Muscle layer of duodenum (tissue), 2 donors: ENCODE measurements at regions not wholly inside any gene's neighbourhood (a gene's known extent, or its start where the extent isn't known, plus 50 kb on each side); places are given as distances from the start of the nearest gene placed in this dataset.

Source experiments
- H3K27ac ChIP-seq: one replicate; pipeline ENCODE4 v1.7.0; 2013; ENCODE audit warnings: mild to moderate bottlenecking, low read length
- H3K27me3 ChIP-seq: one replicate; pipeline ENCODE4 v1.7.0; 2013; ENCODE audit warnings: low read depth, mild to moderate bottlenecking, control low read depth, low read length
- H3K36me3 ChIP-seq, 2 donors: one replicate each; pipeline ENCODE4 v1.7.0; 2013; ENCODE audit warnings: low read length in 2 of 2, control low read depth in 1 of 2, mild to moderate bottlenecking in 1 of 2; ENCODE audit not compliant: insufficient read depth in 2 of 2, control insufficient read depth in 1 of 2
- H3K4me1 ChIP-seq, 2 donors: one replicate each; pipeline ENCODE4 v1.7.0; 2013; ENCODE audit warnings: low read length in 2 of 2, mild to moderate bottlenecking in 2 of 2, control low read depth in 1 of 2, moderate library complexity in 1 of 2; ENCODE audit not compliant: insufficient read depth in 2 of 2, control insufficient read depth in 1 of 2
- H3K4me3 ChIP-seq, 2 donors: one replicate each; pipeline ENCODE4 v1.7.0; 2013; ENCODE audit warnings: low read length in 2 of 2, low read depth in 1 of 2, mild to moderate bottlenecking in 1 of 2
- H3K9me3 ChIP-seq, 2 donors: one replicate each; pipeline ENCODE4 v1.7.0; 2013; ENCODE audit warnings: low read length in 2 of 2, control low read depth in 1 of 2, mild to moderate bottlenecking in 1 of 2; ENCODE audit not compliant: control insufficient read depth in 1 of 2
- donor health status: healthy.

- Histone ChIP-seq H3K36me3 (no peaks in the 10 kb centered on the region), H3K4me3 (no peak overlapping the region), H3K27ac (no peak overlapping the region), H3K4me1 (peaks cover 0 to 3% of the 10 kb centered on the region in 2 donors), H3K9me3 (no peaks in the 10 kb centered on the region), H3K27me3 (no peaks in the 10 kb centered on the region)
Observed at GRCh38 chr13:40429706-40430545, 236.5 kb downstream of the FOXO1 start.

DNA sequence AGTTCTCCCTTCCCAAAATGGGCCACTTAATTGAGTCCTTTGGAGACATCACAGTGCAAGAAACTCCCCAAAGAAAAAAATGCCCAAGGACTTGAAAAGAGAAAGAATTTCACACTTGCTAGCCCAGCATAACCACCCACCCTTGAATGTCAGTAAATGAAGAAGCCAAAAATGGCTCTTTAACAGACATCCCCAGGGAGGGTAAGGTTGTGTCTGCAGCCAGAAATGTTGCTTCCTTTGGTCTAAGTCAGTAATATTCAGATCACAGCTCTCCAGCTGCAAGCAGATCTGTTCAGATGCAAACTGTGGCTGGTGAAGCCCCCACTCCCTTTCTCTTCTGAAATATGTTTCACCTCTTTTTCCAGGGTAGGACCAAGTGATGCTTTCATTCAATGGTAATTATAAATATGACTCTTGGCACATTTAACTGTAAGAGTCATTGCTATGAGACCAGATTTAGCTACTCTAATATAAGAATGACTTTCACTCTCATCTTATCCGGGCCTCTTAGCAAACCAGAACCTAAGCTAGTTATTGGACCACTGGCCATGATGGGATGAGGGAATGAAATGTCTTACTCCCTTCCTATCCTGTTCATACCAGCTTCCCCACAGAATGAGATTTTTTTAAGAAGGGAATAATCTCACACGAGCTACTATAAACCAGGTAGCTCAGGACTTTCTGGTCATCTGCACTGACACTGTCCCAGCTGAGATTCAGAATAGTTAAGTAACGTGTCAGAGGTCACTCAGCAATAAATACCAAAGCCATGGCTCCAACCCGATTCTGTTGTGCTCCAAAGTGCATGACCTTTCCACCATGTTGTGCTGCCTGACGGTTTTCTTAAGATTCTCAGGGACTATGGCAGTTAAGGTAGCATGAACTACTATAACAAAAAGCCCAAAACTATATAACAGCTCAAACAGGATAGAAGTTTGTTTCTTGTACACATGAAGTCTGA lies 234.1 kb downstream of the FOXO1 start:
- H3K4me3 ChIP-seq, result no peak overlapping the region
- no peaks in the 10 kb centered on the region for H3K27me3 ChIP-seq

GRCh38 chr13:40433001-40433400 lies 233.4 kb downstream of the FOXO1 start:
- Histone ChIP-seq H3K4me3 (no peak overlapping the region), H3K4me1 (peaks cover 0 to 3% of the 10 kb centered on the region in 2 donors), H3K9me3 (no peaks in the 10 kb centered on the region), H3K27me3 (no peaks in the 10 kb centered on the region), H3K27ac (no peak overlapping the region), H3K36me3 (no peaks in the 10 kb centered on the region)

More for the DNA sequence above, 234.1 kb downstream of the FOXO1 start:
- Histone ChIP-seq H3K9me3 (no peaks in the 10 kb centered on the region), H3K4me1 (peaks cover 0 to 3% of the 10 kb centered on the region in 2 donors), H3K27ac (no peak overlapping the region), H3K36me3 (no peaks in the 10 kb centered on the region)

GRCh38 chr13:40433577-40433976 lies 232.9 kb downstream of the FOXO1 start:
- no peak overlapping the region for H3K4me3 ChIP-seq
- no peaks in the 10 kb centered on the region for H3K36me3 ChIP-seq
- H3K4me1 ChIP-seq, result peaks cover 0 to 3% of the 10 kb centered on the region in 2 donors
- no peak overlapping the region for H3K27ac ChIP-seq
- H3K9me3 ChIP-seq, result no peaks in the 10 kb centered on the region
- no peaks in the 10 kb centered on the region for H3K27me3 ChIP-seq

DNA sequence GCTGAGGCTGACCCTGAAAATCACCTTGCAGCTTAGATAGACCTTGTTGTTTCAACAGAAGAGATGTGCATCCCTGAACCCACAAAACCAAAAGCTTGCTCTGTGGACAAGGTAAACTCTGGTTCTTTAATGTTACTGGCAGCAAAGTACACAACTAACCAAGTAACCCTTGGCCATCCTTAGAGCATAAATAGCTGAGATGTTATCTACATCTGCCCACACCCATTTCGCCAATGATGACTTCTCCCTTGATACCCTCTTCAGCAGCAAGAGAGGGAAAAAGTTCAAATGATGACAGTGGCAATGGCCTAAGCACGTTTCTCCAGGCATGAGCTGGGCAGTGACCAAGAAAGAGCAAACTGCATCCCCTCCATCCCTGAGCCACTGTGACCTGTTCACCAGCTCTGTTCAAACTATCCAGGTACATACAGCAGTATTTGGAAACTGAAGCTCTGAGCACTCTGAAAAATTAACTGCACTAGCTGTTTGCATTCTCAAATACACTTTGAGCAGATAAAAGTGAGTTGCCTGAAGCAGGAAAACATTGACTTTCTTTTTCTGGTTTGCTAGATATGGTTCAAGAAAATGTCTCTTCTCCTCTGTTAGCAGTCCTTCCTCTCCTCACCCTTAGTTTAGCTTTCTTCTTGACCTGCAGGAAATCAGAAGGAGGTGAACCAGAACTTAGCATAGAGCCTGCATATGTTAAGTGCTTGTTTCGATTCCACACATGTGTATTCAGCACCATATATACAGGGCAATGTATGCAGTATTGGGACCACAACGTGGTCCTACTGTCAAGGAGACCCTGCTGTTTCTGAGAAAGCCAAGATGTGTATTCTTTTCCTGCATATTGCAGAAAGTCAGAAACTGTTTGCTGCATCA lies 231.7 kb downstream of the FOXO1 start:
- Histone ChIP-seq H3K27ac (no peak overlapping the region), H3K36me3 (no peaks in the 10 kb centered on the region), H3K4me1 (peaks cover 0 to 7% of the 10 kb centered on the region in 2 donors), H3K9me3 (no peaks in the 10 kb centered on the region), H3K4me3 (no peak overlapping the region), H3K27me3 (no peaks in the 10 kb centered on the region)

DNA sequence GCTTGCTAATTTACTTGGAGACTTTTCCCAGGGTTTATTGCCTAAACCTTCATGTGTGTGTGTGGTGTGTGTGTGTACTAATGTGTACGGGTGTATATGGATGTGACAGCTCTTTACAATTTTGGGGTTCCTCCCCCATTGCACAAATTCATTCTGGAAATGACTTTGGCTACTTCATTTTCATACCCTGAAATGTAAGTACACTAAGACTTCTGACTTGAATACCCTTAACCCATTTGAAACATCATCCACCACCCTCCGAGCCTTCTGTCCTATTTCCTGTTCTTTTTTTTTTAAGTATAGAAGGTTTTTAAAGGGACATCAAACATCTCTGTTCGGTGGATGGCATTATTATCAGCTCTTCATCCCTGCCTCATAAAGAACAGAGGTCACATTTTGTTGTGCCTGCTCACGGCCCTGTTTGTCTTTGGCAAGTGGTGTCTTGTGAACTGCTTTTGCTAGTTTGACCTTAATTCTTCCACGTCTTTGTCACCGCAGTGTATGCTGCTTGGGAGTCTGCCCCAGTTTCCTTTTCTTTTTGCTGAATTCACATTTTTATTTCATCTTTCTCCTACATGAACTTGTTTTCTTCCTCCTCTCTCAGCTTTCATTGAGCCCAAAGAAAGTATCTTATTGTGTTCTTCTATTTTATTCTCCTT lies 228.3 kb downstream of the FOXO1 start:
- H3K36me3 ChIP-seq, result no peaks in the 10 kb centered on the region
- peak overlapping the region; percentile 78 for H3K27ac ChIP-seq
- H3K4me1 ChIP-seq, result peaks cover 4 to 13% of the 10 kb centered on the region in 2 donors
- peak overlapping the region in 1 of 2 donors; percentile 35 for H3K4me3 ChIP-seq
- no peaks in the 10 kb centered on the region for H3K27me3 ChIP-seq
- no peaks in the 10 kb centered on the region for H3K9me3 ChIP-seq

- Histone ChIP-seq H3K9me3 (no peaks in the 10 kb centered on the region), H3K27ac (peak overlapping the region; percentile 78), H3K27me3 (no peaks in the 10 kb centered on the region), H3K4me3 (peak overlapping the region; percentile 29 to 35), H3K36me3 (no peaks in the 10 kb centered on the region), H3K4me1 (peaks cover 4 to 13% of the 10 kb centered on the region in 2 donors)
Observed at GRCh38 chr13:40438999-40439797, 227.2 kb downstream of the FOXO1 start.

GRCh38 chr13:40439928-40440327 lies 226.5 kb downstream of the FOXO1 start:
- Histone ChIP-seq H3K9me3 (no peaks in the 10 kb centered on the region), H3K36me3 (no peaks in the 10 kb centered on the region), H3K27me3 (no peaks in the 10 kb centered on the region), H3K27ac (no peak overlapping the region), H3K4me3 (peak overlapping the region in 1 of 2 donors; percentile 29), H3K4me1 (peaks cover 4 to 13% of the 10 kb centered on the region in 2 donors)

DNA sequence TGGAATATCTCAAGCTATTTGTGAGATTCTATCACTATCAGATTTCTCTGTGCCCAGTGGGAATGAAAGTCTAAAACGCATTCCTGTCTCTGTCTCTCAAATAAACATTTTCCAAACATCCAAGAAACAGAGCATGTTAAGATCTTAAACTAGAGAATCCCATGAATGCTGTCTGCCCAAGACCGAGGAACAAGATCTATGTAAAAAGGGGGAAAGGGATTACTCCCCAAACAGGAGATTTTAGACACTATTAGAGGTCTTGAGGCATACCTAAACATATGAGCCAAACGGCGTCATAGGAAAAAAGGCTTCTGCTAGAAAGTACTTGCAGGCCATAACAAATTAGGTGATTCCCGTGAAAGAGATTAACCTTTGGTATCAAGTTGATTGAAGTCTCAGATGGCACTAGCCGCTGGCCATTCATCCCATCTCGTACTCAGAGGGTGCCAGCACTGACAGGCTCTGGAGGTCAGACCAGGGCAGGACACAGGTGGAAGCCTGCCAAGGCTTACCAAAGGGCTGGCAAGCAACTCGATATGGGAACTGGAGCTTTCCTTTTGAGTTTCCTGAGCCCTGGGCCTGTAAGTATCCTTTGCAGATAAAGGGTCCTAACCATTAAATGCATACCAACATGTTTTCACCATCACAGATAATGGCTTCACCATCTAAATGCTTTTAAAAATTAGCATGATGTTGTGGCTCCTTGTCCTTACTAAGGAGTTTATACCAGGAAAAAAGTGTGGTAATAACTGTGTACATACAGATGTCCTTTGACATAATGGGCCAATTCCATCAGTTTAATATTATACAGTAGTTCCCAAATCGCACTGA lies 225.2 kb downstream of the FOXO1 start:
- H3K27me3 ChIP-seq, result no peaks in the 10 kb centered on the region
- peak overlapping the region in 1 of 2 donors; percentile 14 for H3K4me3 ChIP-seq
- H3K9me3 ChIP-seq, result no peaks in the 10 kb centered on the region
- no peaks in the 10 kb centered on the region for H3K36me3 ChIP-seq
- H3K27ac ChIP-seq, result peak overlapping the region; percentile 56
- H3K4me1 ChIP-seq, result peaks cover 4 to 13% of the 10 kb centered on the region in 2 donors
